SK-N-SH (cell line): ENCODE measurements at regions not wholly inside any gene's neighbourhood (a gene's known extent, or its start where the extent isn't known, plus 50 kb on each side); places are given as distances from the start of the nearest gene placed in this dataset.

Source experiments
- CTCF ChIA-PET: fragments of 300-600, 350-600 bp; formaldehyde crosslinking; extraction: SDS; loops from one replicate; lab custom pipeline; 2021; lab: Yijun Ruan, JAX
- POLR2A ChIA-PET: fragments of 350-600 bp; sonication (Branson Sonifier 250); formaldehyde crosslinking; extraction: SDS; loops from one replicate; lab custom pipeline; 2020; ENCODE audit warnings: antibody characterized with exemption, inconsistent platforms; lab: Yijun Ruan, JAX
- DNase-seq: peaks from one replicate; pipeline ENCODE4 v3.0.0; 2012
- H2AFZ ChIP-seq: fragments of 200-600 bp; sonication (generic); 2 replicates; pipeline ENCODE4 v1.8.1; 2016; ENCODE audit warnings: antibody characterized with exemption, mild to moderate bottlenecking, low read depth
- H3F3A ChIP-seq: fragments of 200-600 bp; sonication (generic); replicated peaks from 2 replicates; pipeline ENCODE3; 2016; ENCODE audit warnings: antibody characterized with exemption, mild to moderate bottlenecking; ENCODE audit not compliant: insufficient read depth
- H3K27ac ChIP-seq, 2 experiments: fragments of 200-500 bp in 1 of 2; fragments of 200-600 bp in 1 of 2; sonication (Bioruptor generic) in 1 of 2; sonication (generic), shearing (Covaris generic) in 1 of 2; 2 replicates each; pipeline versions ENCODE4 v1.5.1 to v1.6.1; 2014 to 2016; ENCODE audit warnings: low read depth in 2 of 2, inconsistent platforms in 1 of 2, low read length in 1 of 2, mild to moderate bottlenecking in 1 of 2, mixed read lengths in 1 of 2
- H3K27me3 ChIP-seq: fragments of 200-600 bp; sonication (generic), shearing (Covaris generic); 2 replicates; pipeline ENCODE4 v1.6.1; 2016; ENCODE audit warnings: mixed run types; ENCODE audit not compliant: insufficient read depth
- H3K36me3 ChIP-seq, 2 experiments: fragments of 200-500 bp in 1 of 2; fragments of 200-600 bp in 1 of 2; sonication (Bioruptor generic) in 1 of 2; sonication (generic) in 1 of 2; replicated peaks in 1 of 2; 2 replicates each; pipeline versions ENCODE3 to v1.5.1; 2014 to 2016; ENCODE audit warnings: low read length in 1 of 2, mild to moderate bottlenecking in 1 of 2; ENCODE audit not compliant: insufficient read depth in 2 of 2, control insufficient read depth in 1 of 2
- H3K4me1 ChIP-seq, 2 experiments: fragments of 200-500 bp in 1 of 2; fragments of 200-600 bp in 1 of 2; sonication (Bioruptor generic) in 1 of 2; sonication (generic), shearing (Covaris generic) in 1 of 2; 2 replicates each; pipeline versions ENCODE4 v1.5.1 to v1.6.1; 2014 to 2016; ENCODE audit warnings: low read depth in 1 of 2, low read length in 1 of 2, mixed run types in 1 of 2; ENCODE audit not compliant: insufficient read depth in 2 of 2, control insufficient read depth in 1 of 2
- H3K4me2 ChIP-seq: fragments of 200-600 bp; sonication (generic), shearing (Covaris generic); 2 replicates; pipeline ENCODE4 v1.6.1; 2017; ENCODE audit warnings: mixed run types
- H3K4me3 ChIP-seq, 2 experiments: fragments of 200-500 bp in 1 of 2; fragments of 200-600 bp in 1 of 2; sonication (Bioruptor generic) in 1 of 2; sonication (generic), shearing (Covaris generic) in 1 of 2; 2 replicates each; pipeline versions ENCODE4 v1.5.1 to v1.8.1; 2014 to 2016; ENCODE audit warnings: low read depth in 2 of 2, inconsistent platforms in 1 of 2, low read length in 1 of 2, mild to moderate bottlenecking in 1 of 2, mixed read lengths in 1 of 2, moderate library complexity in 1 of 2
- H3K79me2 ChIP-seq: fragments of 200-600 bp; sonication (generic); 2 replicates; pipeline ENCODE4 v1.8.1; 2017; ENCODE audit warnings: mild to moderate bottlenecking; ENCODE audit not compliant: insufficient read depth
- H3K9ac ChIP-seq: fragments of 200-600 bp; sonication (generic); 2 replicates; pipeline ENCODE4 v1.6.1; 2017; ENCODE audit warnings: mixed run types
- H3K9me2 ChIP-seq: fragments of 200-600 bp; sonication (generic); 2 replicates; pipeline ENCODE4 v1.6.1; 2017; ENCODE audit warnings: mixed run types
- H3K9me3 ChIP-seq: fragments of 200-600 bp; sonication (generic); 2 replicates; pipeline ENCODE4 v1.6.1; 2017; ENCODE audit warnings: mixed run types, mild to moderate bottlenecking, moderate library complexity
- H4K20me1 ChIP-seq: fragments of 200-600 bp; sonication (generic); 2 replicates; pipeline ENCODE4 v1.6.1; 2017; ENCODE audit warnings: mild to moderate bottlenecking, mixed run types; ENCODE audit not compliant: insufficient read depth
- ELF1 ChIP-seq: IDR thresholded peaks from 2 replicates; pipeline ENCODE4 v1.4.0; 2012
- FOSL2 ChIP-seq: IDR thresholded peaks from 2 replicates; pipeline ENCODE4 v1.4.0; 2012; ENCODE audit warnings: low read depth, mild to moderate bottlenecking, moderate library complexity, borderline replicate concordance
- FOXM1 ChIP-seq: IDR thresholded peaks from 2 replicates; pipeline ENCODE4 v1.4.0; 2012; ENCODE audit warnings: low read depth, mild to moderate bottlenecking
- JUND ChIP-seq: IDR thresholded peaks from 2 replicates; pipeline ENCODE4 v1.4.0; 2012
- MAX ChIP-seq: IDR thresholded peaks from 2 replicates; pipeline ENCODE4 v1.4.0; 2012; ENCODE audit warnings: low read depth
- MEF2A ChIP-seq: IDR thresholded peaks from 2 replicates; pipeline ENCODE4 v1.4.0; 2012; ENCODE audit warnings: low read depth, borderline replicate concordance
- NFIC ChIP-seq: IDR thresholded peaks from 2 replicates; pipeline ENCODE4 v1.4.0; 2012; ENCODE audit warnings: borderline replicate concordance
- POLR2AphosphoS5 ChIP-seq: IDR thresholded peaks from 2 replicates; pipeline ENCODE4 v1.6.1; 2012; ENCODE audit warnings: low read depth, low read length
- RFX5 ChIP-seq: IDR thresholded peaks from 2 replicates; pipeline ENCODE4 v1.6.1; 2012; ENCODE audit warnings: mild to moderate bottlenecking, improper control_type of control experiment, low read length
- SIN3A ChIP-seq: IDR thresholded peaks from 2 replicates; pipeline ENCODE4 v1.6.1; 2012; ENCODE audit warnings: low read depth, mild to moderate bottlenecking, low read length, moderate library complexity, borderline replicate concordance
- TAF1 ChIP-seq: IDR thresholded peaks from 2 replicates; pipeline ENCODE4 v1.6.1; 2012; ENCODE audit warnings: low read depth, mild to moderate bottlenecking, low read length, moderate library complexity, borderline replicate concordance
- TCF12 ChIP-seq: IDR thresholded peaks from 2 replicates; pipeline ENCODE4 v1.4.0; 2012
- TEAD4 ChIP-seq: IDR thresholded peaks from 2 replicates; pipeline ENCODE4 v1.4.0; 2012; ENCODE audit warnings: mild to moderate bottlenecking, borderline replicate concordance; ENCODE audit not compliant: insufficient read depth
- YY1 ChIP-seq: IDR thresholded peaks from 2 replicates; pipeline ENCODE4 v1.4.0; 2012; ENCODE audit warnings: low read depth, mild to moderate bottlenecking
- ZBTB33 ChIP-seq: IDR thresholded peaks from 2 replicates; pipeline ENCODE4 v1.4.0; 2012; ENCODE audit warnings: low read depth, borderline replicate concordance
- WGBS: methylation state at CpG from one replicate; pipeline ENCODE4 v1.1.6; 2017; ENCODE audit warnings: low lambda C conversion rate; 5-methylcytosine and 5-hydroxymethylcytosine counted together
- small RNA-seq, 7 experiments: library from RNA; depleted of rRNA; stranded (forward); fragments of <200 nt; gene quantifications; one replicate each; pipeline ENCODE3, GENCODE V24; 2012
- TF ChIP-seq, protein P1 (sequence below): IDR thresholded peaks from 2 replicates; pipeline ENCODE4; 2012

- 4% methylated on average over 3 of the region's 3 CpGs for WGBS
- Histone ChIP-seq H3K9me2 (no peaks in the 10 kb centered on the region), H3K27ac (no peak overlapping the region), H3K36me3 (no peaks in the 10 kb centered on the region), H3K4me3 (no peak overlapping the region), H3K27me3 (no peaks in the 10 kb centered on the region), H3K4me2 (no peak overlapping the region), H3K9me3 (no peaks in the 10 kb centered on the region), H3F3A (no peaks in the 10 kb centered on the region), H2AFZ (no peak overlapping the region), H3K4me1 (no peaks in the 10 kb centered on the region), H3K9ac (no peak overlapping the region), H3K79me2 (no peaks in the 10 kb centered on the region), H4K20me1 (no peaks in the 10 kb centered on the region)
- TF ChIP-seq RFX5, result no peak
- no peak for TF ChIP-seq MAX
- TF ChIP-seq ELF1, result no peak
- TF ChIP-seq TCF12, result no peak
- TF ChIP-seq, protein P1, sequence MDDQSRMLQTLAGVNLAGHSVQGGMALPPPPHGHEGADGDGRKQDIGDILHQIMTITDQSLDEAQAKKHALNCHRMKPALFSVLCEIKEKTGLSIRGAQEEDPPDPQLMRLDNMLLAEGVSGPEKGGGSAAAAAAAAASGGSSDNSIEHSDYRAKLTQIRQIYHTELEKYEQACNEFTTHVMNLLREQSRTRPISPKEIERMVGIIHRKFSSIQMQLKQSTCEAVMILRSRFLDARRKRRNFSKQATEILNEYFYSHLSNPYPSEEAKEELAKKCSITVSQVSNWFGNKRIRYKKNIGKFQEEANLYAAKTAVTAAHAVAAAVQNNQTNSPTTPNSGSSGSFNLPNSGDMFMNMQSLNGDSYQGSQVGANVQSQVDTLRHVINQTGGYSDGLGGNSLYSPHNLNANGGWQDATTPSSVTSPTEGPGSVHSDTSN, result no peak
- no peak for TF ChIP-seq ZBTB33
- TF ChIP-seq FOSL2, result no peak
- no peak for TF ChIP-seq TEAD4
- TF ChIP-seq JUND, result no peak
- no peak for TF ChIP-seq TAF1
- TF ChIP-seq NFIC, result no peak
- no peak for TF ChIP-seq FOXM1
- TF ChIP-seq YY1, result no peak
- TF ChIP-seq SIN3A, result no peak
- no peak for TF ChIP-seq MEF2A
- no peak for TF ChIP-seq POLR2AphosphoS5
- ChIA-PET CTCF (interaction anchor here (0.7 kb wide), 1 partner anchor 74 kb away, joined by 3 read pairs; no protein-coding TSS in a partner anchor), POLR2A (no interaction called here)
- DNase-seq, result no peak
Observed at GRCh38 chr5:19411936-19412335, 576.1 kb downstream of the CDH18 start.

Small RNAs in the stretch of these regions (small RNA-seq; reads per million reads assigned to genes)
- gene AC025768.1, result 0 reads per million in 7 experiments
- 0 reads per million in 7 experiments for gene RF00017
- gene RF00136, result 0 reads per million in 7 experiments
- 0 reads per million in 7 experiments for gene RN7SL58P
